HG03175 (cell line): ENCODE measurements at regions not wholly inside any gene's neighbourhood (a gene's known extent, or its start where the extent isn't known, plus 50 kb on each side); places are given as distances from the start of the nearest gene placed in this dataset.
"Not testable (repeated sequence)": the region's sequence is repeated elsewhere in the genome, so short reads cannot be mapped to it uniquely, and the experiment has no call there.

Experiments
- ATAC-seq: cut with Tn5 transposase; IDR thresholded peaks from one replicate; pipeline ENCODE4 v1.9.1; 2021; ENCODE audit warnings: mild to moderate bottlenecking, moderate library complexity; ENCODE audit not compliant: unreplicated experiment

- no peak for ATAC-seq
These were observed 459.7 kb upstream of the TRAM1L1 start for GRCh38 chr4:117545039-117545438.

GRCh38 chr4:117549524-117549923, 464.1 kb upstream of the TRAM1L1 start:
- no peak for ATAC-seq

GRCh38 chr4:117550085-117550484, 464.7 kb upstream of the TRAM1L1 start:
- ATAC-seq = no peak

GRCh38 chr4:117560329-117560728, 474.0 kb upstream of the NDST3 start:
- no peak for ATAC-seq

- ATAC-seq = no peak
These were observed 460.2 kb upstream of the NDST3 start for GRCh38 chr4:117574085-117574484.

GRCh38 chr4:117575850-117576249, 458.4 kb upstream of the NDST3 start:
- no peak for ATAC-seq

GRCh38 chr4:117577686-117578311, 456.5 kb upstream of the NDST3 start:
- no peak for ATAC-seq

GRCh38 chr4:117588771-117589170, 445.5 kb upstream of the NDST3 start:
- no peak for ATAC-seq

- ATAC-seq = no peak
These were observed 437.3 kb upstream of the NDST3 start for GRCh38 chr4:117596917-117597480.

- not testable (repeated sequence) for ATAC-seq
These were observed 434.9 kb upstream of the NDST3 start for GRCh38 chr4:117599393-117599792.

GRCh38 chr4:117600936-117601335, 433.4 kb upstream of the NDST3 start:
- not testable (repeated sequence) for ATAC-seq

- no peak for ATAC-seq
These were observed 423.5 kb upstream of the NDST3 start for GRCh38 chr4:117610706-117611308.

GRCh38 chr4:117621673-117622072, 412.6 kb upstream of the NDST3 start:
- ATAC-seq = no peak

GRCh38 chr4:117623326-117623725, 411.0 kb upstream of the NDST3 start:
- ATAC-seq = no peak

- no peak for ATAC-seq
These were observed 407.6 kb upstream of the NDST3 start for GRCh38 chr4:117626664-117627063.

GRCh38 chr4:117634716-117635115, 399.6 kb upstream of the NDST3 start:
- ATAC-seq = no peak

GRCh38 chr4:117637347-117637746, 396.9 kb upstream of the NDST3 start:
- no peak for ATAC-seq

- ATAC-seq = no peak
These were observed 393.4 kb upstream of the NDST3 start for GRCh38 chr4:117640836-117641235.

GRCh38 chr4:117641519-117641918, 392.8 kb upstream of the NDST3 start:
- no peak for ATAC-seq

GRCh38 chr4:117654079-117654478, 380.2 kb upstream of the NDST3 start:
- ATAC-seq = no peak

- ATAC-seq = no peak
These were observed 373.6 kb upstream of the NDST3 start for GRCh38 chr4:117660668-117661067.
